B cell (primary cell): ENCODE measurements at regions not wholly inside any gene's neighbourhood (a gene's known extent, or its start where the extent isn't known, plus 50 kb on each side); places are given as distances from the start of the nearest gene placed in this dataset.

Source experiments
- CTCF ChIP-seq: fragments of 200-600 bp; IDR thresholded peaks from one replicate; pipeline ENCODE4 v1.8.0; 2022; ENCODE audit warnings: antibody characterized with exemption, mild to moderate bottlenecking
- EZH2 ChIP-seq: IDR thresholded peaks from 2 replicates; pipeline ENCODE4 v1.6.1; 2012; ENCODE audit warnings: borderline replicate concordance, low read depth, mild to moderate bottlenecking, moderate library complexity, low read length; ENCODE audit not compliant: insufficient read depth, poor library complexity, severe bottlenecking

GRCh38 chr5:159609359-159609758, 279.1 kb upstream of the IL12B start:
- TF ChIP-seq CTCF: no peak
- TF ChIP-seq EZH2: no peak
